Endothelial cell of umbilical vein (primary cell): ENCODE measurements at regions not wholly inside any gene's neighbourhood (a gene's known extent, or its start where the extent isn't known, plus 50 kb on each side); places are given as distances from the start of the nearest gene placed in this dataset.

Source experiments
- CTCF ChIP-seq, 2 donors: IDR thresholded peaks; 1 replicate in 1 of 2; 2 replicates in 1 of 2; pipeline ENCODE4 v1.5.1; 2011; ENCODE audit warnings: low read length in 2 of 2, mild to moderate bottlenecking in 2 of 2, moderate library complexity in 2 of 2, control low read depth in 1 of 2, inconsistent platforms in 1 of 2, low read depth in 1 of 2; ENCODE audit not compliant: insufficient read depth in 1 of 2; ENCODE audit errors: extremely low read depth in 1 of 2
- EZH2 ChIP-seq: IDR thresholded peaks from 2 replicates; pipeline ENCODE4 v1.6.1; 2012; ENCODE audit warnings: borderline replicate concordance, low read depth, mild to moderate bottlenecking, moderate library complexity, low read length, inconsistent platforms; ENCODE audit not compliant: severe bottlenecking

GRCh38 chr14:104450811-104451401 lies 128.7 kb upstream of the C14orf180 start:
- TF ChIP-seq EZH2 (no peak), CTCF (IDR thresholded peaks at IDR 0.05; ENCODE audit: extremely low read depth in 1 of 2, insufficient read depth in 1 of 2, low read depth in 1 of 2, low read length in 2 of 2) (no peak)
